DOHH2 (cell line): ENCODE measurements at regions not wholly inside any gene's neighbourhood (a gene's known extent, or its start where the extent isn't known, plus 50 kb on each side); places are given as distances from the start of the nearest gene placed in this dataset.

Experiments
- H3F3A ChIP-seq: fragments of 200-600 bp; sonication (generic), shearing (Covaris generic); 2 replicates; pipeline ENCODE4 v1.6.0; 2016; ENCODE audit warnings: antibody characterized with exemption, mild to moderate bottlenecking; ENCODE audit not compliant: control insufficient read depth, insufficient read depth
- H3K27ac ChIP-seq: fragments of 200-600 bp; sonication (generic); 2 replicates; pipeline ENCODE4 v1.5.1; 2014; ENCODE audit warnings: low read depth, mild to moderate bottlenecking, low read length, moderate library complexity
- H3K27me3 ChIP-seq: fragments of 200-600 bp; sonication (generic); 2 replicates; pipeline ENCODE4 v1.6.1; 2014; ENCODE audit warnings: mild to moderate bottlenecking, low read length, mixed read lengths; ENCODE audit not compliant: control insufficient read depth
- H3K36me3 ChIP-seq: fragments of 200-600 bp; sonication (generic); 2 replicates; pipeline ENCODE4 v1.6.1; 2014; ENCODE audit warnings: mild to moderate bottlenecking, low read length, moderate library complexity, mixed read lengths; ENCODE audit not compliant: control insufficient read depth
- H3K4me1 ChIP-seq: fragments of 200-600 bp; sonication (generic); 2 replicates; pipeline ENCODE4 v1.6.1; 2014; ENCODE audit warnings: mild to moderate bottlenecking, low read length, mixed read lengths; ENCODE audit not compliant: control insufficient read depth
- H3K4me2 ChIP-seq: fragments of 200-600 bp; sonication (generic); 2 replicates; pipeline ENCODE4 v1.6.0; 2014; ENCODE audit warnings: mild to moderate bottlenecking, low read length, moderate library complexity
- H3K4me3 ChIP-seq: fragments of 200-600 bp; sonication (generic); 2 replicates; pipeline ENCODE4 v1.5.1; 2014; ENCODE audit warnings: mild to moderate bottlenecking, low read length, mixed read lengths
- H3K79me2 ChIP-seq: fragments of 200-600 bp; sonication (generic); 2 replicates; pipeline ENCODE4 v1.6.1; 2014; ENCODE audit warnings: mild to moderate bottlenecking, low read length, mixed read lengths; ENCODE audit not compliant: control insufficient read depth
- H3K9me2 ChIP-seq: fragments of 200-600 bp; sonication (generic); replicated peaks from 2 replicates; pipeline ENCODE4 v1.6.1; 2014; ENCODE audit warnings: mild to moderate bottlenecking, low read length, mixed read lengths; ENCODE audit not compliant: control insufficient read depth
- H3K9me3 ChIP-seq: fragments of 200-600 bp; sonication (generic); 2 replicates; pipeline ENCODE4 v1.6.1; 2014; ENCODE audit warnings: antibody characterized with exemption, low read length, mixed read lengths; ENCODE audit not compliant: control insufficient read depth, insufficient read depth
- H4K20me1 ChIP-seq: fragments of 200-600 bp; sonication (generic); 2 replicates; pipeline ENCODE4 v1.6.0; 2014; ENCODE audit warnings: low read depth, mild to moderate bottlenecking, antibody characterized with exemption, low read length, moderate library complexity; ENCODE audit not compliant: control insufficient read depth, insufficient read depth
- EZH2phosphoT487 ChIP-seq: fragments of 200-600 bp; sonication (generic); IDR thresholded peaks from 2 replicates; pipeline ENCODE4 v1.6.1; 2017; ENCODE audit warnings: borderline replicate concordance, mild to moderate bottlenecking, antibody characterized with exemption, low read length, moderate library complexity, mixed read lengths
- TF ChIP-seq, protein P1 (sequence below): fragments of 200-600 bp; sonication (generic); IDR thresholded peaks from one replicate; pipeline ENCODE4 v1.5.1; 2014; ENCODE audit warnings: antibody characterized with exemption, mild to moderate bottlenecking, low read depth, low read length; ENCODE audit not compliant: poor library complexity, severe bottlenecking

- H3K36me3 ChIP-seq = no peaks in the 10 kb centered on the region
These were observed 56.3 kb upstream of the JUN start for GRCh38 chr1:58839846-58840835.

DNA sequence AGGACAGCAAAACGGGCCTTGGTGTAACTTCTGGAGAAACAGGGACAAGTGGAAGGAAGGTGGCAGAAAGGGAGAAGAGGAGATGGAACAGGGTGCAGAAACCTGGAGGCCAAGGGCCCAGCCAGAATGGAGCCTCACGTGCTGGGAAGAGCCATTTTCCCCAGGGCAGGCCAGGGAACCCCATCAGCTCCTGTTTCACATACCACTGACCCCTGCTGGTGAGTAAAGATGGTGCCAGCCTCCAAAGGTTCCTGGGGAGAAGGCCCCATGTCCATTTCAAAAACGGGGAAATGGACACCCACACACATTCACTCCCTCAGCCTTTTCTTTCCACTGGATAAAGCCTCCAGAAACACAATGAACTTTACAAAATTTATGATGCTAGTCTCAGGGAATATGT, 57.6 kb upstream of the JUN start:
- Histone ChIP-seq H3K4me3 (no peak overlapping the region), H4K20me1 (no peaks in the 10 kb centered on the region), H3K27ac (no peak overlapping the region), H3K79me2 (no peaks in the 10 kb centered on the region), H3K9me2 (no peaks in the 10 kb centered on the region), H3K9me3 (no peaks in the 10 kb centered on the region), H3F3A (no peaks in the 10 kb centered on the region), H3K4me2 (no peak overlapping the region), H3K36me3 (no peaks in the 10 kb centered on the region), H3K27me3 (no peaks in the 10 kb centered on the region), H3K4me1 (no peaks in the 10 kb centered on the region)
- TF ChIP-seq, protein P1, sequence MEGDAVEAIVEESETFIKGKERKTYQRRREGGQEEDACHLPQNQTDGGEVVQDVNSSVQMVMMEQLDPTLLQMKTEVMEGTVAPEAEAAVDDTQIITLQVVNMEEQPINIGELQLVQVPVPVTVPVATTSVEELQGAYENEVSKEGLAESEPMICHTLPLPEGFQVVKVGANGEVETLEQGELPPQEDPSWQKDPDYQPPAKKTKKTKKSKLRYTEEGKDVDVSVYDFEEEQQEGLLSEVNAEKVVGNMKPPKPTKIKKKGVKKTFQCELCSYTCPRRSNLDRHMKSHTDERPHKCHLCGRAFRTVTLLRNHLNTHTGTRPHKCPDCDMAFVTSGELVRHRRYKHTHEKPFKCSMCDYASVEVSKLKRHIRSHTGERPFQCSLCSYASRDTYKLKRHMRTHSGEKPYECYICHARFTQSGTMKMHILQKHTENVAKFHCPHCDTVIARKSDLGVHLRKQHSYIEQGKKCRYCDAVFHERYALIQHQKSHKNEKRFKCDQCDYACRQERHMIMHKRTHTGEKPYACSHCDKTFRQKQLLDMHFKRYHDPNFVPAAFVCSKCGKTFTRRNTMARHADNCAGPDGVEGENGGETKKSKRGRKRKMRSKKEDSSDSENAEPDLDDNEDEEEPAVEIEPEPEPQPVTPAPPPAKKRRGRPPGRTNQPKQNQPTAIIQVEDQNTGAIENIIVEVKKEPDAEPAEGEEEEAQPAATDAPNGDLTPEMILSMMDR = peak; percentile 59
- TF ChIP-seq EZH2phosphoT487 = no peak

More at GRCh38 chr1:58839846-58840835, 56.3 kb upstream of the JUN start:
- Histone ChIP-seq H3K4me3 (no peak overlapping the region), H3K27me3 (0 out of 2 replicates have a peak, but pooled peaks cover 2% of the 10 kb centered on the region), H4K20me1 (no peaks in the 10 kb centered on the region), H3K9me2 (no peaks in the 10 kb centered on the region), H3K4me2 (no peak overlapping the region), H3K4me1 (no peaks in the 10 kb centered on the region), H3F3A (no peaks in the 10 kb centered on the region), H3K9me3 (no peaks in the 10 kb centered on the region), H3K27ac (no peak overlapping the region), H3K79me2 (no peaks in the 10 kb centered on the region)
- TF ChIP-seq, protein P1 = no peak
- no peak for TF ChIP-seq EZH2phosphoT487

GRCh38 chr1:58842941-58843340, 59.1 kb upstream of the JUN start:
- Histone ChIP-seq H3K36me3 (no peaks in the 10 kb centered on the region), H3K4me2 (no peak overlapping the region), H4K20me1 (no peaks in the 10 kb centered on the region), H3K4me1 (no peaks in the 10 kb centered on the region), H3K79me2 (no peaks in the 10 kb centered on the region), H3K9me2 (no peaks in the 10 kb centered on the region), H3K27ac (no peak overlapping the region), H3K4me3 (no peak overlapping the region), H3K9me3 (no peaks in the 10 kb centered on the region), H3F3A (no peaks in the 10 kb centered on the region), H3K27me3 (no peaks in the 10 kb centered on the region)
- TF ChIP-seq, protein P1 = no peak
- no peak for TF ChIP-seq EZH2phosphoT487
